NB4 (cell line): ENCODE measurements at regions not wholly inside any gene's neighbourhood (a gene's known extent, or its start where the extent isn't known, plus 50 kb on each side); places are given as distances from the start of the nearest gene placed in this dataset.

Experiments
- DNase-seq: peaks from one replicate; pipeline ENCODE4 v3.0.0; 2010; ENCODE audit warnings: low read depth
- H3K4me3 ChIP-seq: one replicate; pipeline ENCODE4 v1.5.1; 2011; ENCODE audit warnings: mild to moderate bottlenecking, low read depth, low read length, moderate library complexity
- MYC ChIP-seq: IDR thresholded peaks from 2 replicates; pipeline ENCODE4 v1.6.1; 2011; ENCODE audit warnings: low read depth, low read length
- POLR2A ChIP-seq: IDR thresholded peaks from 2 replicates; pipeline ENCODE4 v1.6.1; 2011; ENCODE audit warnings: mild to moderate bottlenecking; ENCODE audit not compliant: insufficient read length; ENCODE audit errors: extremely low read depth
- TF ChIP-seq, protein P1 (sequence below): IDR thresholded peaks from one replicate; pipeline ENCODE4 v1.5.1; 2012; ENCODE audit warnings: low read depth, low read length
- TF ChIP-seq, protein P2 (sequence below): IDR thresholded peaks from 2 replicates; pipeline ENCODE4 v1.6.1; 2011; ENCODE audit warnings: low read depth, low read length

GRCh38 chr9:24333629-24334028 is 212.1 kb downstream of the IZUMO3 start:
- peak; percentile 0 for DNase-seq

GRCh38 chr9:24298912-24299311 is 246.8 kb downstream of the IZUMO3 start:
- H3K4me3 ChIP-seq: no peak overlapping the region
- DNase-seq: no peak
- TF ChIP-seq, protein P1, sequence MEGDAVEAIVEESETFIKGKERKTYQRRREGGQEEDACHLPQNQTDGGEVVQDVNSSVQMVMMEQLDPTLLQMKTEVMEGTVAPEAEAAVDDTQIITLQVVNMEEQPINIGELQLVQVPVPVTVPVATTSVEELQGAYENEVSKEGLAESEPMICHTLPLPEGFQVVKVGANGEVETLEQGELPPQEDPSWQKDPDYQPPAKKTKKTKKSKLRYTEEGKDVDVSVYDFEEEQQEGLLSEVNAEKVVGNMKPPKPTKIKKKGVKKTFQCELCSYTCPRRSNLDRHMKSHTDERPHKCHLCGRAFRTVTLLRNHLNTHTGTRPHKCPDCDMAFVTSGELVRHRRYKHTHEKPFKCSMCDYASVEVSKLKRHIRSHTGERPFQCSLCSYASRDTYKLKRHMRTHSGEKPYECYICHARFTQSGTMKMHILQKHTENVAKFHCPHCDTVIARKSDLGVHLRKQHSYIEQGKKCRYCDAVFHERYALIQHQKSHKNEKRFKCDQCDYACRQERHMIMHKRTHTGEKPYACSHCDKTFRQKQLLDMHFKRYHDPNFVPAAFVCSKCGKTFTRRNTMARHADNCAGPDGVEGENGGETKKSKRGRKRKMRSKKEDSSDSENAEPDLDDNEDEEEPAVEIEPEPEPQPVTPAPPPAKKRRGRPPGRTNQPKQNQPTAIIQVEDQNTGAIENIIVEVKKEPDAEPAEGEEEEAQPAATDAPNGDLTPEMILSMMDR: no peak
- TF ChIP-seq MYC (no peak), POLR2A (no peak)
- TF ChIP-seq, protein P2, sequence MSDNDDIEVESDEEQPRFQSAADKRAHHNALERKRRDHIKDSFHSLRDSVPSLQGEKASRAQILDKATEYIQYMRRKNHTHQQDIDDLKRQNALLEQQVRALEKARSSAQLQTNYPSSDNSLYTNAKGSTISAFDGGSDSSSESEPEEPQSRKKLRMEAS: no peak

More at GRCh38 chr9:24333629-24334028, 212.1 kb downstream of the IZUMO3 start:
- H3K4me3 ChIP-seq: no peak overlapping the region
- no peak for TF ChIP-seq POLR2A
- TF ChIP-seq, protein P2: no peak
- TF ChIP-seq, protein P1: no peak
- no peak for TF ChIP-seq MYC

- no peak for TF ChIP-seq MYC
- TF ChIP-seq, protein P1: no peak
- no peak for TF ChIP-seq POLR2A
- TF ChIP-seq, protein P2: no peak
- no peak overlapping the region for H3K4me3 ChIP-seq
- no peak for DNase-seq
Observed at GRCh38 chr9:24297931-24298330, 247.8 kb downstream of the IZUMO3 start.

GRCh38 chr9:24296124-24296523 is 249.6 kb downstream of the IZUMO3 start:
- no peak for DNase-seq
- H3K4me3 ChIP-seq: no peak overlapping the region
- TF ChIP-seq, protein P2: no peak

- no peak for TF ChIP-seq POLR2A
- TF ChIP-seq, protein P1: no peak
- TF ChIP-seq, protein P2: no peak
- TF ChIP-seq MYC: no peak
- H3K4me3 ChIP-seq: no peak overlapping the region
- DNase-seq: no peak
Observed at GRCh38 chr9:24293386-24293785, 252.3 kb downstream of the IZUMO3 start.

GRCh38 chr9:24286761-24287160 is 258.9 kb downstream of the IZUMO3 start:
- no peak overlapping the region for H3K4me3 ChIP-seq
- TF ChIP-seq POLR2A (no peak), MYC (no peak)
- TF ChIP-seq, protein P1: no peak
- TF ChIP-seq, protein P2: no peak
- no peak for DNase-seq
